Bronchial epithelial cell (primary cell): ENCODE measurements at regions not wholly inside any gene's neighbourhood (a gene's known extent, or its start where the extent isn't known, plus 50 kb on each side); places are given as distances from the start of the nearest gene placed in this dataset.

Source experiments
- DNase-seq: peaks from one replicate; pipeline ENCODE4 v3.0.0-alpha.2; 2010; ENCODE audit warnings: low read depth
- FAIRE-seq: peaks from 2 replicates; lab custom pipeline; 2011; peaks lifted over from hg19 to GRCh38; lab: Jason Lieb, UNC
- H3K27me3 ChIP-seq: 2 replicates; pipeline ENCODE4 v1.5.1; 2011; ENCODE audit warnings: low read length; ENCODE audit not compliant: control insufficient read depth, insufficient read depth
- H3K36me3 ChIP-seq: 2 replicates; pipeline ENCODE4 v1.5.1; 2011; ENCODE audit warnings: low read length; ENCODE audit not compliant: control insufficient read depth, insufficient read depth
- H3K4me3 ChIP-seq: 2 replicates; pipeline ENCODE4 v1.5.1; 2011; ENCODE audit warnings: mild to moderate bottlenecking, low read depth, low read length, control low read depth
- TF ChIP-seq, protein P1 (sequence below): IDR thresholded peaks from 2 replicates; pipeline ENCODE4 v1.5.1; 2011; ENCODE audit warnings: mild to moderate bottlenecking, moderate library complexity, low read length, control low read depth, inconsistent platforms; ENCODE audit not compliant: insufficient read depth, severe bottlenecking

DNA sequence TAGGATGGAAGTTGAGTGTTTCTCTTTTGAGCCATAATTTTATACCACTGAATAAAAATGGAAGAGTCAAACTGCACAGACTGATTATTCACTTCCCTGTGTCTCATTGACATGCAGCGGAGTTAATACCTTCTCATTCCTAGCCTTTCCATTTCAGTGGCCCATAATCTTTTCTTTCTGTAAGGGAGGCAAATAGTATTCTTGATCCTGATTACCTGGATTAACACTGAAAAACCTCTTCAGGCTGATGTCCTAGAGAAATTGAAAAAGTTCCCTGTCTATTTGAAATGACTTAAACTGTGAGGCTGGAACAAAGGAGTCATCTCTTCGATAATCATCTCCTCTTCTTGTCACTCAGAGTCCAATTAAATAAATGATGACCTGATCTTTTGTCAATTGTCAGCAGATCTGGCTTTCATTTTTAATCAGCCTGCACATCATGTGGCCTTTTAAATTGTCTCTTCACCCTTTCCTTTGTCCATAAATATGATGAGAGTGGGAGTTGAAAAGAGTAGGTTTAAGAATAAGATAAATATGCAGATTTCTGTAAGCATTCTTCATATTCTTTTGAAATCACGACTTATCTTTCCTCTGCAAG lies 713.0 kb downstream of the EPM2A start:
- Histone ChIP-seq H3K27me3 (no peaks in the 10 kb centered on the region), H3K36me3 (no peaks in the 10 kb centered on the region), H3K4me3 (no peak overlapping the region)
- TF ChIP-seq, protein P1, sequence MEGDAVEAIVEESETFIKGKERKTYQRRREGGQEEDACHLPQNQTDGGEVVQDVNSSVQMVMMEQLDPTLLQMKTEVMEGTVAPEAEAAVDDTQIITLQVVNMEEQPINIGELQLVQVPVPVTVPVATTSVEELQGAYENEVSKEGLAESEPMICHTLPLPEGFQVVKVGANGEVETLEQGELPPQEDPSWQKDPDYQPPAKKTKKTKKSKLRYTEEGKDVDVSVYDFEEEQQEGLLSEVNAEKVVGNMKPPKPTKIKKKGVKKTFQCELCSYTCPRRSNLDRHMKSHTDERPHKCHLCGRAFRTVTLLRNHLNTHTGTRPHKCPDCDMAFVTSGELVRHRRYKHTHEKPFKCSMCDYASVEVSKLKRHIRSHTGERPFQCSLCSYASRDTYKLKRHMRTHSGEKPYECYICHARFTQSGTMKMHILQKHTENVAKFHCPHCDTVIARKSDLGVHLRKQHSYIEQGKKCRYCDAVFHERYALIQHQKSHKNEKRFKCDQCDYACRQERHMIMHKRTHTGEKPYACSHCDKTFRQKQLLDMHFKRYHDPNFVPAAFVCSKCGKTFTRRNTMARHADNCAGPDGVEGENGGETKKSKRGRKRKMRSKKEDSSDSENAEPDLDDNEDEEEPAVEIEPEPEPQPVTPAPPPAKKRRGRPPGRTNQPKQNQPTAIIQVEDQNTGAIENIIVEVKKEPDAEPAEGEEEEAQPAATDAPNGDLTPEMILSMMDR: no peak
- no peak for FAIRE-seq
- DNase-seq: no peak

DNA sequence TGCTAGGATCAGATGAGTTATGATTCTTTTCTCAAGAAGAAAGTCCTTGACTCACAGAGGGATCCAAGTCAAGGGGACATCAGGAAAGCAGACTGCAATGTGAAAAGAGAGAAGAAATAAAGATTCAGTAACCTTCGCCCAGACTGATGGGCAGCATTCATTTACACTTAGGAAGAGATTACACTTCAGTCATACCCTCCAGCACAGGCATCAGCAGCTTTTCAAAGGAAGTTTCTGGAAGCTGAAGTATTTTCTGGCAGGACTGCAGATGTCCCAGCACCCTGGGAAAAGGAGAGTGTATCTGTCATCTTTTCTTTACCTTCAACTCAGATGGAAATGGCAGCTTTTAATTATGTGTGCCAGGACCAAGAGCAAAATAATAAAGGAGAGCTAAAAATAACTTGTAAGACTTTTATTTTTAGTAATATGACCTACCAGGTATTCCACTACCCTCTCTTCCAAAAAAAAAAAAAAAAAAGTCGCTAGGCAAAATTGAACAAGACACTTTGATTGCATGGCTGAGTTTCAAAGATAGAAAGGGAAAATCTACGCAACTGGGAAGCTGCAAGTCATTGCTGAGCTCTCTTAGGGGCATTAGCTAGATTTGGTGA lies 712.1 kb downstream of the EPM2A start:
- TF ChIP-seq, protein P1: no peak
- no peak for FAIRE-seq
- no peaks in the 10 kb centered on the region for H3K27me3 ChIP-seq
- no peaks in the 10 kb centered on the region for H3K36me3 ChIP-seq
- no peak for DNase-seq
- H3K4me3 ChIP-seq: no peak overlapping the region

GRCh38 chr6:145025488-145025887 lies 709.8 kb downstream of the EPM2A start:
- TF ChIP-seq, protein P1: no peak
- H3K27me3 ChIP-seq: no peaks in the 10 kb centered on the region
- H3K4me3 ChIP-seq: no peak overlapping the region
- DNase-seq (no peak), FAIRE-seq (no peak)
- no peaks in the 10 kb centered on the region for H3K36me3 ChIP-seq

DNA sequence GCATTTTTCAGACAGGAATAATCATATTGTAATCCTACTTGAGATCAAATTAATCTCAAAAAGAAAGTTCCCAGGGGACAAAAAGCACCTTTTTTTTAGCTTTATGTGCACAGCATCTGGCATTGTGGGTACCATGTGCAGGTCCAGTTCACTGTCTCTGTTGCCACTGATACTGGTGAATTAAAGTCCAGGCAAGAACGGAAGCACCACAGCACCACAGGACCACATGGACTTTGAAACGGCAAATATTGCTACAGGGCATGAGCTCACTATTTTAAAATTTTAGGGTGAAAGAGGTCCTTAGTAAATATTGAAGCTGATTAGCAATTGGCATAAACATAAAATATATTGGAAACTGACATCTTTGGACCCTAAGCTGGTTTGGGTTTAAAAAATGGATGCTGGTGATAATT lies 709.0 kb downstream of the EPM2A start:
- TF ChIP-seq, protein P1: no peak
- DNase-seq (no peak), FAIRE-seq (no peak)
- H3K4me3 ChIP-seq: no peak overlapping the region
- H3K27me3 ChIP-seq: no peaks in the 10 kb centered on the region
- no peaks in the 10 kb centered on the region for H3K36me3 ChIP-seq

DNA sequence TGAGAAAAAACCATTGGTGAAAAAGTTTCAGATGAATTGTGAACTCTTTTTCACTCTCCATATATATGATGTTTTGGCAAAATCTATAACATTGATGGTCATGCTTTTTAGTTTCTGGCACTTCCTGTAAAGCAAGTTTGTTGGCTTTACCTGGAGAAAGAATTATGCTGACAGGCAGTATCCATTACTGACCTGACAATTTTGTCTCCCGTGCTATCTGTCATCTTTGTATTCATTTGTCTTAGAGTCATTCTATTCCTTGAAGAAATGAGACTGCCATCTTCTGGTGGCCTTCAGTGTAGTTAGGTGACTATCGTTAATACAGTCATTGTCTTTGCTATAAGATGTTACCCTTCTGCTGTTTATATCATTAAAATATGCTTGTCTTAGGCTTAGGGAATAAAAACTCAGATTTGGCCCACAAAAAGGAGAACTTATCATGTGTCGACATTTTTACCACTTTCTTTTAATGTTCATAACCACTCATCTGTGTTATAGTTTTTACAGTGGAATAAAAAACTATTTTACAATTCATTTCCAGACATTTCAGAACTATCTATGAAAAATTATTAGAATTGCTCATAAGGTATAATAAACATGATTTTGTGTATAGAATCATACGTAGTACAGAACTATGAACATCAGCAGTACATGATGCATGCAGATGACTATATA lies 707.0 kb downstream of the EPM2A start:
- H3K36me3 ChIP-seq: no peaks in the 10 kb centered on the region
- peak; percentile 67 for DNase-seq
- no peaks in the 10 kb centered on the region for H3K27me3 ChIP-seq
- no peak overlapping the region for H3K4me3 ChIP-seq
- no peak for FAIRE-seq
- TF ChIP-seq, protein P1: peak; percentile 51
